ACHN (cell line): ENCODE measurements at regions not wholly inside any gene's neighbourhood (a gene's known extent, or its start where the extent isn't known, plus 50 kb on each side); places are given as distances from the start of the nearest gene placed in this dataset.
A peak's percentile ranks its signal among the peaks of the same experiment; 100 is the strongest.
"Not testable (repeated sequence)": the region's sequence is repeated elsewhere in the genome, so short reads cannot be mapped to it uniquely, and the experiment has no call there.

Experiments used
- DNase-seq: peaks from one replicate; pipeline ENCODE4 v3.0.0-alpha.2; 2015
- in situ Hi-C: cut with HindIII; loops from 2 replicates; pipeline ENCODE4 v1.10.0; 2017; ENCODE audit warnings: low sequenced_read_pairs, low pct_ligation_motif_present, low pct_unique_long_range_greater_than_20kb

DNA sequence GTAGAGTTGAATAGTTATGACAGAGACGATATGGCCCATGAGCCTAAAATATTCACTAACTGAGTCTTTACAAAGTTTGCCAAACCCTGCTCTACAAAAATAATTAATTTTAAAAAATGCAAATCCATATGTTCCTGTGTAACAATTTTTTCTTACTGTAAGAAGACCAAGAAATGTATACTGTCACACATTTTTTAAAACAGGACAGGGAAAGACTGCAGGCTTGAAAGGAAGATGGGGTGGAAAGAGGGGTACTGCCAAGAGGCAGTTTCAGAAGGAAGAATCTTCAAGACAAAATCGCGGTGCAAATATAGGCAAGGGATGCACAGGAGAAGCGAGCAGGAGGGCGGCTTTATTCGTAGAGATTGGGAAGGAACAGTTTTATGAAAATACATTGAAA, 115.7 kb upstream of the KLHL1 start:
- no peak for DNase-seq
- in situ Hi-C loops: no loop called here

DNA sequence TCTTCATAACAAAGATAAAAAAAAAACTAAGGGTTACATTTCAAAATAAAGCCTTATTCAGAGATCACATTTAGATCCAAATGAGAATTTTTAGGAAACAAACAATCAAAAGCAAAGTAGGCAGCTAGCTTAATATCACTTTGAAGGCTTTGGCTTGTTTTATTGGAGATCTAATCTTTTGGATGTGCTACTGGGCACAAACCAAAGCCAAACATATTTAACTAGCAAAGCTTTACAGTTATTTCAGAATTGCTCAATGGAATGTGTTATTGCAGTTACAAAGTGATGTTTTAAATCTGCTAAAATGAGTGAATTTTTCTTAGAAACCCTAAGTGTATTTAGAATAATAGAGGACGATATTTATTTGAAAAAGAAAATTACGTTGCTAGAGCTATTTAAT, 114.7 kb upstream of the KLHL1 start:
- in situ Hi-C loops: no loop called here
- DNase-seq: no peak

DNA sequence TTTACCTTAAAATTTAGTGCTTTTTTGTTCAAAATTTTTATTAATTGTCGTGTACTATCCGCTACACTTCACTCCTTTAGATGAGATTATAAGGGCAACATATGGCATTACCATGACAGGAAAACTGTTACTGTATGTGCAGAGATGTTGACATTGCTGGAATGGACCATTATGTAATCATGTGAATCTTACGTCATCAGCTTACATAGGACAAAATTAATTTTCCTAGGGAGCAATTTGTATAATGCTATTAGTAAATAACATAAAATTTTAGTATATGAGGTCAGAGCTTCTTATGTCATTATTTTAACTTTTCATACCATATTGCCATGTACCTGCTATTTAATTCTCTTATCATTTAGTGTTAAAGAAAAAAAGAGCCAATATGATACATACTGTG, 110.4 kb upstream of the KLHL1 start:
- in situ Hi-C loops: no loop called here
- DNase-seq: no peak

DNA sequence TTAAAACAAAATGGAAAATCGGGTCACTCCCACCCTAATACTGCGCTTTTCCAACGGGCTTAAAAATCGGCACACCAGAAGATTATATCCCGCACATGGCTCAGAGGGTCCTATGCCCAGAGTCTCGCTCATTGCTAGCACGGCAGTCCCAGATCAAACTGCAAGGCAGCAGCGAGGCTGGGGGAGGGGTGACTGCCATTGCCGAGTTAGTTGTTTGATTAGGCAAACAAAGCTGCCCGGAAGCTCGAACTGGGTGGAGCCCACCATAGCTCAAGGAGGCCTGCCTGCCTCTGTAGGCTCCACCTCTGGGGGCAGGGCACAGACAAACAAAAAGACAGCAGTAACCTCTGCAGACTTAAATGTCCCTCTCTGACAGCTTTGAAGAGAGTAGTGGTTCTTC, 100.7 kb upstream of the KLHL1 start:
- in situ Hi-C loops, DNase-seq: not testable (repeated sequence)

GRCh38 chr13:70206671-70207070, 98.4 kb upstream of the KLHL1 start:
- DNase-seq: no peak
- in situ Hi-C loops: no loop called here

- in situ Hi-C loops: no loop called here
- peak; percentile 2 for DNase-seq
Measured at GRCh38 chr13:70203661-70204229, 95.5 kb upstream of the KLHL1 start.

GRCh38 chr13:70191034-70191433, 82.8 kb upstream of the KLHL1 start:
- no peak for DNase-seq
- in situ Hi-C loops: no loop called here

GRCh38 chr13:70189981-70190380, 81.7 kb upstream of the KLHL1 start:
- DNase-seq: no peak
- in situ Hi-C loops: no loop called here

- DNase-seq: peak; percentile 37
- in situ Hi-C loops: no loop called here
Measured at GRCh38 chr13:70188567-70188966, 80.3 kb upstream of the KLHL1 start.

DNA sequence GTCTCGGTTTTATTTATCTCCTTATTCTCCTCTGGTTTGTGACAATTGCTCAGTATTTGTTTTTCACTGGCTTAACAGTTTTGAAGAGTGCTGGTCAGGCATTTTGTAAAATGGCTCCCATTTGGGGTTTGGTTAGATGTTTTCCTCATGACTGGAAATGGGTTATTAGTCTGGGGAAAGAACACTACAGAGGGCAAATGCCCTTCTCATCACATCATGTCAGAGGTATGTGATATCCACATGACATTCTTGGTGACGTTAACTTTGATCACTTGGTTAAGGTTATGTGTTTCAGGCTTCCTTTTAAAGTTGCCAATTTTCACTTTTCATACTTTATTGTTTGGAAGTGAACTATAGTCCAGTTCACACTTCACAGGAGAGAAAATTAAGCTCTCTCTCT, 74.8 kb upstream of the KLHL1 start:
- peak; percentile 52 for DNase-seq
- in situ Hi-C loops: no loop called here
